Neural cell (in vitro differentiated cells): ENCODE measurements at regions not wholly inside any gene's neighbourhood (a gene's known extent, or its start where the extent isn't known, plus 50 kb on each side); places are given as distances from the start of the nearest gene placed in this dataset.

Source experiments
- CTCF ChIP-seq: fragments of 450-650 bp; IDR thresholded peaks from 2 replicates; pipeline ENCODE4 v1.5.1; 2014; ENCODE audit warnings: antibody characterized with exemption, mild to moderate bottlenecking, moderate library complexity; ENCODE audit not compliant: poor library complexity, severe bottlenecking
- EZH2 ChIP-seq: fragments of 200-600, 300-800 bp; shearing (Covaris generic), sonication (generic); IDR thresholded peaks from 2 replicates; pipeline ENCODE4 v1.6.1; 2014; ENCODE audit warnings: antibody characterized with exemption, low read length, borderline replicate concordance, mild to moderate bottlenecking; ENCODE audit not compliant: insufficient read depth, poor library complexity, severe bottlenecking
- TAF1 ChIP-seq: IDR thresholded peaks from 2 replicates; pipeline ENCODE4 v1.6.1; 2012; ENCODE audit warnings: low read depth

- TF ChIP-seq TAF1 (no peak), EZH2 (no peak), CTCF (no peak)
Observed at GRCh38 chr1:83805921-83806320, 193.0 kb downstream of the TTLL7 start.
